H1 (cell line): ENCODE measurements at regions not wholly inside any gene's neighbourhood (a gene's known extent, or its start where the extent isn't known, plus 50 kb on each side); places are given as distances from the start of the nearest gene placed in this dataset.

Source experiments
- CTCF ChIA-PET: fragments of 300-600 bp; sonication (Branson Sonifier 250); formaldehyde crosslinking; loops from one replicate; lab custom pipeline; 2021; ENCODE audit not compliant: partially characterized antibody; lab: Charles Lee
- POLR2A ChIA-PET: fragments of 300-600 bp; sonication (Branson Sonifier 250); formaldehyde crosslinking; loops from one replicate; lab custom pipeline; 2021; ENCODE audit warnings: inconsistent platforms; ENCODE audit not compliant: partially characterized antibody; lab: Charles Lee
- DNase-seq, 2 experiments: peaks; one replicate each; pipeline versions ENCODE4 v3.0.0 to v3.0.0-alpha.2; 2010 to 2022; ENCODE audit warnings: low spot score in 2 of 2, low read depth in 1 of 2, mixed read lengths in 1 of 2
- FAIRE-seq: peaks from 2 replicates; lab custom pipeline; 2011; peaks lifted over from hg19 to GRCh38; lab: Jason Lieb, UNC
- H2AFZ ChIP-seq: 2 replicates; pipeline ENCODE4 v1.8.1; 2012; ENCODE audit warnings: low read length, inconsistent platforms
- H2AK5ac ChIP-seq: 2 replicates; pipeline ENCODE4 v1.6.1; 2013; ENCODE audit warnings: low read depth, low read length
- H2BK120ac ChIP-seq: replicated peaks from 2 replicates; pipeline ENCODE3; 2013; ENCODE audit warnings: low read depth, low read length, inconsistent platforms
- H2BK12ac ChIP-seq: 2 replicates; pipeline ENCODE4 v1.6.1; 2013; ENCODE audit warnings: low read depth, low read length
- H2BK15ac ChIP-seq: 2 replicates; pipeline ENCODE4 v1.6.1; 2013; ENCODE audit warnings: low read length
- H2BK20ac ChIP-seq: 2 replicates; pipeline ENCODE4 v1.6.1; 2013; ENCODE audit warnings: low read length
- H2BK5ac ChIP-seq: 2 replicates; pipeline ENCODE4 v1.6.1; 2013; ENCODE audit warnings: low read depth, low read length
- H3K14ac ChIP-seq: 2 replicates; pipeline ENCODE4 v1.6.1; 2013; ENCODE audit warnings: inconsistent platforms; ENCODE audit not compliant: insufficient read length
- H3K18ac ChIP-seq: 2 replicates; pipeline ENCODE4 v1.6.1; 2013; ENCODE audit warnings: low read length; ENCODE audit errors: extremely low read depth
- H3K23ac ChIP-seq: 2 replicates; pipeline ENCODE4 v1.6.1; 2013; ENCODE audit warnings: inconsistent platforms; ENCODE audit not compliant: insufficient read length
- H3K23me2 ChIP-seq: 2 replicates; pipeline ENCODE4 v1.6.1; 2013; ENCODE audit warnings: low read depth, low read length
- H3K27ac ChIP-seq: 2 replicates; pipeline ENCODE4 v1.6.1; 2011; ENCODE audit warnings: low read depth, low read length, inconsistent platforms
- H3K27me3 ChIP-seq, 4 experiments: replicated peaks in 1 of 4; 1 replicate in 1 of 4; 2 replicates in 3 of 4; pipeline versions ENCODE4 v1.6.1 to v1.8.1; 2011 to 2013; ENCODE audit warnings: low read length in 3 of 4, mild to moderate bottlenecking in 3 of 4, inconsistent platforms in 2 of 4, mixed read lengths in 2 of 4, moderate library complexity in 1 of 4; ENCODE audit not compliant: control insufficient read depth in 3 of 4, insufficient read depth in 3 of 4; ENCODE audit errors: extremely low read depth in 1 of 4
- H3K36me3 ChIP-seq, 4 experiments: 2 replicates each; pipeline versions ENCODE4 v1.6.1 to v1.8.1; 2011 to 2013; ENCODE audit warnings: mild to moderate bottlenecking in 4 of 4, low read length in 3 of 4, moderate library complexity in 2 of 4, control low read depth in 1 of 4, inconsistent platforms in 1 of 4; ENCODE audit not compliant: insufficient read depth in 4 of 4, control insufficient read depth in 2 of 4
- H3K4ac ChIP-seq: replicated peaks from 2 replicates; pipeline ENCODE3; 2013; ENCODE audit warnings: low read length, low read depth, mixed read lengths, inconsistent platforms; ENCODE audit not compliant: insufficient read length
- H3K4me1 ChIP-seq, 4 experiments: replicated peaks in 1 of 4; 1 replicate in 1 of 4; 2 replicates in 3 of 4; pipeline versions ENCODE4 v1.6.1 to v1.8.1; 2011 to 2013; ENCODE audit warnings: low read length in 3 of 4, inconsistent platforms in 2 of 4, mixed read lengths in 1 of 4; ENCODE audit not compliant: insufficient read depth in 4 of 4, control insufficient read depth in 3 of 4
- H3K4me2 ChIP-seq, 2 experiments: 2 replicates each; pipeline versions ENCODE4 v1.6.1 to v1.8.1; 2011 to 2013; ENCODE audit warnings: low read depth in 2 of 2, low read length in 2 of 2, control low read depth in 1 of 2, inconsistent platforms in 1 of 2, mild to moderate bottlenecking in 1 of 2; ENCODE audit not compliant: insufficient read depth in 1 of 2
- H3K4me3 ChIP-seq, 4 experiments: fragments of 200-600, 300-600 bp in 1 of 4; sonication (generic), shearing (Covaris generic), sonication (Bioruptor Twin) in 1 of 4; 2 replicates each; pipeline versions ENCODE4 v1.5.1 to v1.8.1; 2011 to 2016; ENCODE audit warnings: low read length in 4 of 4, low read depth in 3 of 4, control low read depth in 2 of 4, inconsistent platforms in 2 of 4, mild to moderate bottlenecking in 2 of 4, mixed read lengths in 1 of 4, moderate library complexity in 1 of 4; ENCODE audit not compliant: insufficient read depth in 2 of 4; ENCODE audit errors: extremely low read depth in 1 of 4
- H3K56ac ChIP-seq: replicated peaks from 2 replicates; pipeline ENCODE3; 2013; ENCODE audit warnings: low read depth, mild to moderate bottlenecking, mixed read lengths, low read length, inconsistent platforms; ENCODE audit not compliant: insufficient read length
- H3K79me1 ChIP-seq: 2 replicates; pipeline ENCODE4 v1.6.1; 2013; ENCODE audit warnings: low read depth, low read length, control low read depth
- H3K79me2 ChIP-seq, 2 experiments: 2 replicates each; pipeline versions ENCODE4 v1.6.1 to v1.8.1; 2012 to 2013; ENCODE audit warnings: low read length in 2 of 2, mild to moderate bottlenecking in 2 of 2, inconsistent platforms in 1 of 2; ENCODE audit not compliant: insufficient read depth in 2 of 2, control insufficient read depth in 1 of 2
- H3K9ac ChIP-seq, 4 experiments: replicated peaks in 1 of 4; 1 replicate in 1 of 4; 2 replicates in 3 of 4; pipeline versions ENCODE4 v1.6.1 to v1.8.1; 2011 to 2013; ENCODE audit warnings: low read depth in 3 of 4, low read length in 3 of 4, control low read depth in 2 of 4, mild to moderate bottlenecking in 2 of 4, moderate library complexity in 2 of 4, inconsistent platforms in 1 of 4; ENCODE audit errors: extremely low read depth in 1 of 4
- H3K9me3 ChIP-seq, 2 experiments: 2 replicates each; pipeline versions ENCODE4 v1.6.1 to v1.8.1; 2012 to 2013; ENCODE audit warnings: mild to moderate bottlenecking in 2 of 2, moderate library complexity in 2 of 2, control low read depth in 1 of 2, inconsistent platforms in 1 of 2, low read depth in 1 of 2, low read length in 1 of 2, mixed read lengths in 1 of 2; ENCODE audit not compliant: insufficient read depth in 2 of 2
- H4K20me1 ChIP-seq, 2 experiments: replicated peaks in 1 of 2; 2 replicates each; pipeline versions ENCODE3 to v1.8.1; 2011 to 2013; ENCODE audit warnings: inconsistent platforms in 2 of 2, low read length in 2 of 2, mild to moderate bottlenecking in 1 of 2; ENCODE audit not compliant: insufficient read depth in 2 of 2, control insufficient read depth in 1 of 2
- H4K5ac ChIP-seq: 2 replicates; pipeline ENCODE4 v1.6.1; 2013; ENCODE audit warnings: low read length, low read depth, mixed read lengths, inconsistent platforms; ENCODE audit not compliant: insufficient read length
- H4K8ac ChIP-seq: 2 replicates; pipeline ENCODE4 v1.8.0; 2013; ENCODE audit warnings: mild to moderate bottlenecking, moderate library complexity, low read length, inconsistent platforms; ENCODE audit not compliant: insufficient read depth; ENCODE audit errors: extremely low read depth
- H4K91ac ChIP-seq: replicated peaks from 2 replicates; pipeline ENCODE3; 2013; ENCODE audit warnings: low read length, mixed read lengths, inconsistent platforms; ENCODE audit not compliant: insufficient read length
- ATF2 ChIP-seq: IDR thresholded peaks from 2 replicates; pipeline ENCODE4 v1.6.1; 2012; ENCODE audit warnings: low read length, inconsistent platforms
- EP300 ChIP-seq, 2 experiments: IDR thresholded peaks; 1 replicate in 1 of 2; 2 replicates in 1 of 2; pipeline ENCODE4 v1.6.1; 2011 to 2012; ENCODE audit warnings: low read depth in 2 of 2, low read length in 2 of 2, mild to moderate bottlenecking in 2 of 2, borderline replicate concordance in 1 of 2, inconsistent platforms in 1 of 2, moderate library complexity in 1 of 2
- EZH2 ChIP-seq: fragments of 200-600 bp; sonication (generic); IDR thresholded peaks from 2 replicates; pipeline ENCODE4 v1.7.1; 2012; ENCODE audit warnings: low read depth, mild to moderate bottlenecking, moderate library complexity, low read length, inconsistent platforms; ENCODE audit not compliant: severe bottlenecking
- GABPA ChIP-seq: IDR thresholded peaks from 2 replicates; pipeline ENCODE4 v1.6.1; 2011; ENCODE audit warnings: mild to moderate bottlenecking, low read length, moderate library complexity, borderline replicate concordance; ENCODE audit not compliant: insufficient read depth
- KDM4A ChIP-seq: IDR thresholded peaks from one replicate; pipeline ENCODE4 v1.7.1; 2012; ENCODE audit warnings: low read depth, mild to moderate bottlenecking, moderate library complexity, low read length, inconsistent platforms; ENCODE audit not compliant: severe bottlenecking
- NANOG ChIP-seq: IDR thresholded peaks from 2 replicates; pipeline ENCODE4 v1.6.1; 2011; ENCODE audit warnings: low read length, low read depth, mild to moderate bottlenecking, inconsistent platforms; ENCODE audit not compliant: insufficient read depth, poor library complexity, severe bottlenecking
- RXRA ChIP-seq: IDR thresholded peaks from 2 replicates; pipeline ENCODE4 v1.6.1; 2011; ENCODE audit warnings: low read depth, mild to moderate bottlenecking, low read length, moderate library complexity; ENCODE audit not compliant: insufficient read depth
- SUZ12 ChIP-seq: fragments of 200-600 bp; sonication (generic); IDR thresholded peaks from 2 replicates; pipeline ENCODE4 v1.6.1; 2012; ENCODE audit warnings: mild to moderate bottlenecking, inconsistent platforms, low read length, moderate library complexity, mixed read lengths
- TAF7 ChIP-seq: optimal IDR thresholded peaks from 2 replicates; pipeline ENCODE3; 2011; ENCODE audit warnings: low read depth, mild to moderate bottlenecking, inconsistent platforms, low read length, moderate library complexity, borderline replicate concordance
- TCF12 ChIP-seq: IDR thresholded peaks from 2 replicates; pipeline ENCODE4 v1.6.1; 2011; ENCODE audit warnings: low read depth, mild to moderate bottlenecking, low read length
- YY1 ChIP-seq: IDR thresholded peaks from 2 replicates; pipeline ENCODE4 v1.6.1; 2011; ENCODE audit warnings: low read depth, mild to moderate bottlenecking, low read length
- WGBS, 2 experiments: shearing (Covaris generic) in 1 of 2; methylation state at CpG; one replicate each; pipeline versions ENCODE4 v1.1.6 to v1.1.7; 2013 to 2015; ENCODE audit warnings: low lambda C conversion rate in 2 of 2, mixed read lengths in 2 of 2, inconsistent platforms in 1 of 2, low coverage in 1 of 2, missing lambda C conversion rate in 1 of 2; ENCODE audit not compliant: insufficient replicate concordance in 2 of 2, insufficient coverage in 1 of 2, insufficient read length in 1 of 2; ENCODE audit errors: extremely low coverage in 1 of 2, missing lambda C conversion rate in 1 of 2; 5-methylcytosine and 5-hydroxymethylcytosine counted together

GRCh38 chr6:1513215-1513780, 96.4 kb upstream of the FOXC1 start:
- Histone ChIP-seq H3K4ac (no peak overlapping the region), H3K9ac (no peak overlapping the region), H2BK5ac (no peak overlapping the region), H3K23me2 (no peaks in the 10 kb centered on the region), H3K4me3 (no peak overlapping the region), H4K8ac (no peak overlapping the region), H3K79me1 (no peaks in the 10 kb centered on the region), H3K36me3 (no peaks in the 10 kb centered on the region), H4K20me1 (no peaks in the 10 kb centered on the region), H4K91ac (no peak overlapping the region), H3K18ac (no peak overlapping the region), H3K4me2 (no peak overlapping the region), H3K9me3 (no peaks in the 10 kb centered on the region), H4K5ac (no peak overlapping the region), H3K4me1 (peaks cover 0 to 3% (median 0%) of the 10 kb centered on the region in 4 experiments; a peak in 5 of 7 replicates), H2BK120ac (no peak overlapping the region), H3K14ac (no peak overlapping the region), H2BK20ac (no peak overlapping the region), H3K23ac (no peak overlapping the region), H3K27ac (no peak overlapping the region), H2AK5ac (no peak overlapping the region), H3K27me3 (peaks cover 0 to 4% (median 0%) of the 10 kb centered on the region in 4 experiments; a peak in 2 of 7 replicates), H2BK12ac (no peak overlapping the region), H3K79me2 (no peaks in the 10 kb centered on the region), H2AFZ (no peak overlapping the region; the same call in 1 of the 2 replicates), H3K56ac (no peak overlapping the region), H2BK15ac (no peak overlapping the region)
- CTCF ChIA-PET = interaction anchor here (0.7 to 2.5 kb wide), 3 partner anchors 8 to 21 kb away, joined by 3 to 17 read pairs (median 3); no protein-coding TSS in a partner anchor
- POLR2A ChIA-PET = no interaction called here
- no peak for FAIRE-seq
- no peak for DNase-seq
- 48% methylated on average over 3 of the region's 3 CpGs; no CpG with 5 or more reads in 1 of the 2 experiments for WGBS, 2 experiments
- TF ChIP-seq EP300 (IDR thresholded peaks at IDR 0.05; ENCODE audit: borderline replicate concordance in 1 of 2, low read depth in 2 of 2, low read length in 2 of 2) (no peak), EZH2 (no peak), NANOG (no peak), YY1 (no peak), KDM4A (no peak), ATF2 (no peak), GABPA (no peak), RXRA (no peak), SUZ12 (no peak), TCF12 (no peak), TAF7 (no peak)
